Mesendoderm (in vitro differentiated cells): ENCODE measurements at regions not wholly inside any gene's neighbourhood (a gene's known extent, or its start where the extent isn't known, plus 50 kb on each side); places are given as distances from the start of the nearest gene placed in this dataset.

Source experiments
- DNase-seq: peaks from one replicate; pipeline ENCODE4 v3.0.0; 2013
- H2AK5ac ChIP-seq: 2 replicates; pipeline ENCODE4 v1.6.1; 2013; ENCODE audit warnings: low read length, inconsistent platforms
- H2BK120ac ChIP-seq: 2 replicates; pipeline ENCODE4 v1.6.1; 2013; ENCODE audit warnings: low read depth, mild to moderate bottlenecking, low read length, moderate library complexity, mixed read lengths
- H2BK15ac ChIP-seq: replicated peaks from 2 replicates; pipeline ENCODE4 v1.6.1; 2013; ENCODE audit warnings: low read depth, mild to moderate bottlenecking, moderate library complexity
- H2BK5ac ChIP-seq: 2 replicates; pipeline ENCODE4 v1.6.1; 2013; ENCODE audit warnings: low read length, inconsistent platforms
- H3K18ac ChIP-seq: 2 replicates; pipeline ENCODE4 v1.6.1; 2013; ENCODE audit warnings: mild to moderate bottlenecking, low read length, mixed read lengths
- H3K23ac ChIP-seq: one replicate; pipeline ENCODE4 v1.6.1; 2013; ENCODE audit warnings: low read length
- H3K27ac ChIP-seq: 2 replicates; pipeline ENCODE4 v1.5.1; 2013; ENCODE audit warnings: low read depth, mild to moderate bottlenecking, inconsistent platforms, low read length, moderate library complexity
- H3K27me3 ChIP-seq: 2 replicates; pipeline ENCODE4 v1.6.1; 2013; ENCODE audit warnings: low read length, control low read depth, mild to moderate bottlenecking, inconsistent platforms; ENCODE audit not compliant: insufficient read depth, poor library complexity
- H3K36me3 ChIP-seq: 2 replicates; pipeline ENCODE4 v1.6.1; 2013; ENCODE audit warnings: low read length, inconsistent platforms; ENCODE audit not compliant: control insufficient read depth, insufficient read depth
- H3K4ac ChIP-seq: one replicate; pipeline ENCODE4 v1.6.1; 2013; ENCODE audit warnings: low read depth, mild to moderate bottlenecking, low read length, moderate library complexity
- H3K4me1 ChIP-seq: 2 replicates; pipeline ENCODE4 v1.6.1; 2013; ENCODE audit warnings: low read depth, low read length, inconsistent platforms; ENCODE audit not compliant: control insufficient read depth
- H3K4me2 ChIP-seq: 2 replicates; pipeline ENCODE4 v1.6.1; 2013; ENCODE audit warnings: low read length
- H3K4me3 ChIP-seq: 2 replicates; pipeline ENCODE4 v1.5.1; 2013; ENCODE audit warnings: mild to moderate bottlenecking, low read length
- H3K56ac ChIP-seq: one replicate; pipeline ENCODE4 v1.6.1; 2013; ENCODE audit warnings: low read length
- H3K79me1 ChIP-seq: 2 replicates; pipeline ENCODE4 v1.6.1; 2013; ENCODE audit warnings: low read length, inconsistent platforms
- H3K79me2 ChIP-seq: 2 replicates; pipeline ENCODE4 v1.6.1; 2013; ENCODE audit warnings: mild to moderate bottlenecking, low read length; ENCODE audit not compliant: control insufficient read depth, insufficient read depth
- H3K9ac ChIP-seq: 2 replicates; pipeline ENCODE4 v1.6.1; 2013; ENCODE audit warnings: low read length, inconsistent platforms
- H4K5ac ChIP-seq: one replicate; pipeline ENCODE4 v1.6.1; 2013; ENCODE audit warnings: low read length
- H4K8ac ChIP-seq: one replicate; pipeline ENCODE4 v1.6.1; 2013; ENCODE audit warnings: low read depth, mild to moderate bottlenecking, control low read depth, low read length, moderate library complexity
- WGBS: extraction: QIAGEN DNeasy Blood & Tissue Kit; methylation state at CpG from one replicate; pipeline ENCODE4 v1.1.7; 2013; ENCODE audit warnings: low lambda C conversion rate, missing lambda C conversion rate; ENCODE audit not compliant: insufficient coverage; ENCODE audit errors: extremely low coverage; 5-methylcytosine and 5-hydroxymethylcytosine counted together

DNA sequence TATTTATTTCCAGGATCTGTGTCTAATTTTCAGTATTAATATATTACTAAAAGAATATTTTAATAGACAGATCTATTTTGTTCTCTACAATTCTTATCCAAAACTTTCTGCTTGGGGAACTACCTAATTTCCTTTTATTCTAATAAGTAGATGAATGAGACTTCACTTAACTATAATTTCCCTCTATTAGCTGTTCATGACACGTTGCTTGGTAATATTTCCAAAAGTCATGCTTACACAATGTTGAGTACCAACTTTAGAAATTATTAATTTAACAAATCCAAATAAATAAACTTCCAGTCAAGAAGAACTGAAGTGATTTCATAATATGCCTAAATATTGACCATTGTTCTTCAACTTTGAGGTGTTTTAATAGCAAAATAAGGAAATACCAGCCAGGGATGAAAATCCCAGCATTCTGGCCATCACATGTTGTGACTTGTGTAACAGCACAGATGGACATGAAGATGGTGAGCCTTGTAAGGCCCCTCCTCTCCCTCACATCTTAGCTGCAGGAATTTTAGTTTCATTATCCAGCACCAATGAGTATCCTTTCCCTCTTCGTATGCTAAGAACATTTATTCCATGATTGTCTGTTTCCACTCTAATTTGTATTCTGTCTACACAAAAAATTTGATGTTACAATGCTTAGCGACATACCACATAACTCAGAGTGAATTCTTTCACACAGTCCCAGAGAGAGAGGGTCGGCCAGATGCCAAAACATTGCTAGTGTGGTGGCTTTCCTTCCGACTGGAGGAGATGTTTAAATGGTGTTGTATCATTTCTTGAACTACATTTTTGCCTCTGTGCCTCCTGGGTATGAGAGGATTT lies 137.5 kb downstream of the FOXA2 start:
- no peak overlapping the region for H3K4me3 ChIP-seq
- no peaks in the 10 kb centered on the region for H3K79me2 ChIP-seq
- H3K4me2 ChIP-seq: no peak overlapping the region
- no peak for DNase-seq
- no peak overlapping the region for H4K5ac ChIP-seq
- no peak overlapping the region for H4K8ac ChIP-seq
- H3K79me1 ChIP-seq: no peaks in the 10 kb centered on the region
- H3K56ac ChIP-seq: no peak overlapping the region
- H3K27me3 ChIP-seq: no peaks in the 10 kb centered on the region
- no peak overlapping the region for H3K27ac ChIP-seq
- H3K9ac ChIP-seq: no peak overlapping the region
- no CpG with 5 or more reads among the region's 5 CpGs for WGBS
- H2BK5ac ChIP-seq: no peak overlapping the region
- H2BK15ac ChIP-seq: no peak overlapping the region
- H3K23ac ChIP-seq: no peak overlapping the region
- H3K4me1 ChIP-seq: no peaks in the 10 kb centered on the region
- H2AK5ac ChIP-seq: no peak overlapping the region
- no peak overlapping the region for H2BK120ac ChIP-seq
- H3K18ac ChIP-seq: no peak overlapping the region
- no peaks in the 10 kb centered on the region for H3K36me3 ChIP-seq
- H3K4ac ChIP-seq: no peak overlapping the region

GRCh38 chr20:22442318-22442717 lies 142.1 kb downstream of the FOXA2 start:
- Histone ChIP-seq H3K27me3 (no peaks in the 10 kb centered on the region), H2BK15ac (no peak overlapping the region), H2BK120ac (no peak overlapping the region), H3K23ac (no peak overlapping the region), H4K5ac (no peak overlapping the region), H3K36me3 (no peaks in the 10 kb centered on the region), H3K18ac (no peak overlapping the region), H3K27ac (no peak overlapping the region), H4K8ac (no peak overlapping the region), H3K79me1 (no peaks in the 10 kb centered on the region), H3K9ac (no peak overlapping the region), H2BK5ac (no peak overlapping the region), H3K79me2 (no peaks in the 10 kb centered on the region), H2AK5ac (no peak overlapping the region), H3K4me3 (no peak overlapping the region), H3K56ac (no peak overlapping the region), H3K4me1 (no peaks in the 10 kb centered on the region), H3K4ac (no peak overlapping the region), H3K4me2 (no peak overlapping the region)
- DNase-seq: no peak
- no CpG with 5 or more reads among the region's 7 CpGs for WGBS

DNA sequence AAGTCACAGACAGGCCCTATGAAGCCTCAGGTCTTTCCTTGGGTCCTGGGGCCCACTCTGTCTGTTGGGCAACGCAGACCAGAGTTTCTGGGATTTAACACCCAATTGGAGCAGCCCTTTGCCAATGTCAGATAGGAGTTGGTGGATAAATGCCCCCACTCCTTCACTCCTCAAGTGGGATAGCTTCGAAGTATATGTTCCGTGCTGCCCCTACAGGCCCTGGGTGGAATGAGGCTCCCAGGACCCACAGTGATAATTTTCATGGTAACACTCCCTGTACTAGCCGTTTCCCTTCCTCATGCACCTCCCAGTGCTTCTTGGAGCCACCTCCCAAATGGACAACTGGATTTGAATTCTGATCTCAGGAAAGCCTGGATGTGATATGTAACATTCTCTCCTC lies 145.4 kb downstream of the FOXA2 start:
- no peak overlapping the region for H2AK5ac ChIP-seq
- H4K8ac ChIP-seq: no peak overlapping the region
- no peak overlapping the region for H3K9ac ChIP-seq
- H3K36me3 ChIP-seq: no peaks in the 10 kb centered on the region
- no peak overlapping the region for H3K27ac ChIP-seq
- no CpG with 5 or more reads among the region's 4 CpGs for WGBS
- H3K79me1 ChIP-seq: no peaks in the 10 kb centered on the region
- no peak overlapping the region for H3K18ac ChIP-seq
- H3K4me1 ChIP-seq: no peaks in the 10 kb centered on the region
- H2BK15ac ChIP-seq: no peak overlapping the region
- no peak overlapping the region for H4K5ac ChIP-seq
- H3K27me3 ChIP-seq: no peaks in the 10 kb centered on the region
- H3K4me3 ChIP-seq: no peak overlapping the region
- no peak overlapping the region for H2BK120ac ChIP-seq
- H3K23ac ChIP-seq: no peak overlapping the region
- H3K79me2 ChIP-seq: no peaks in the 10 kb centered on the region
- H3K4me2 ChIP-seq: no peak overlapping the region
- no peak overlapping the region for H3K4ac ChIP-seq
- H2BK5ac ChIP-seq: no peak overlapping the region
- DNase-seq: peak; percentile 64
- no peak overlapping the region for H3K56ac ChIP-seq

DNA sequence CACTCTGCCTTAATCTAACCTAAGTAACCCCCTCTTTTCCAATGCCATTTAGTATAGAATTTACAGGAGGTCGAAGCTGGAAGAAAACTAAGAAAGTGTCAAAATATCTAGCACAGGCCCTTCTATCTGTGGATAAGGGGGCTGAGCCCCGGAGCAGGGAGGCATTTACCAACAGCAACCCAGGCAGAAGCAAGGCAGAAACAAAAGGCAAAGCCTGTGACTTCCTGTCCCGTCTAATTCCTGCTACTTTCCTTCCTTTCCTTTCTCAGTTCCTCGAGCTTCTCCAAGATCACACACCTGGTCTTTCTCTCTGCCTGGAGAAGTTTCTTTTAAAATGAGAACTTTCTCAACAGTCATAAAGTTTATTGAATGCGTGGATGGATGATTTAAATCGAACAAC lies 146.0 kb downstream of the FOXA2 start:
- Histone ChIP-seq H3K4me2 (no peak overlapping the region), H3K23ac (no peak overlapping the region), H3K4ac (no peak overlapping the region), H3K9ac (no peak overlapping the region), H2BK5ac (no peak overlapping the region), H3K56ac (no peak overlapping the region), H2AK5ac (no peak overlapping the region), H2BK120ac (no peak overlapping the region), H3K79me2 (no peaks in the 10 kb centered on the region), H3K4me1 (no peaks in the 10 kb centered on the region), H3K36me3 (no peaks in the 10 kb centered on the region), H3K27ac (no peak overlapping the region), H3K4me3 (no peak overlapping the region), H4K5ac (no peak overlapping the region), H3K27me3 (no peaks in the 10 kb centered on the region), H3K79me1 (no peaks in the 10 kb centered on the region), H2BK15ac (no peak overlapping the region), H4K8ac (no peak overlapping the region), H3K18ac (peak overlapping the region; percentile 51)
- WGBS: no CpG with 5 or more reads among the region's 6 CpGs
- peak; percentile 23 for DNase-seq

GRCh38 chr20:22437354-22437753 lies 147.0 kb downstream of the FOXA2 start:
- no peak overlapping the region for H4K5ac ChIP-seq
- H3K9ac ChIP-seq: no peak overlapping the region
- H3K56ac ChIP-seq: no peak overlapping the region
- no peak overlapping the region for H3K23ac ChIP-seq
- H3K36me3 ChIP-seq: no peaks in the 10 kb centered on the region
- H2BK120ac ChIP-seq: no peak overlapping the region
- no peak overlapping the region for H2AK5ac ChIP-seq
- 100% methylated on average over 1 of the region's 1 CpG for WGBS
- no peak overlapping the region for H3K4ac ChIP-seq
- H3K4me1 ChIP-seq: no peaks in the 10 kb centered on the region
- H3K4me2 ChIP-seq: no peak overlapping the region
- H2BK15ac ChIP-seq: no peak overlapping the region
- no peak overlapping the region for H3K4me3 ChIP-seq
- no peak overlapping the region for H2BK5ac ChIP-seq
- no peaks in the 10 kb centered on the region for H3K79me2 ChIP-seq
- H3K27ac ChIP-seq: no peak overlapping the region
- no peak overlapping the region for H3K18ac ChIP-seq
- H3K79me1 ChIP-seq: no peaks in the 10 kb centered on the region
- DNase-seq: no peak
- no peak overlapping the region for H4K8ac ChIP-seq
- H3K27me3 ChIP-seq: no peaks in the 10 kb centered on the region

DNA sequence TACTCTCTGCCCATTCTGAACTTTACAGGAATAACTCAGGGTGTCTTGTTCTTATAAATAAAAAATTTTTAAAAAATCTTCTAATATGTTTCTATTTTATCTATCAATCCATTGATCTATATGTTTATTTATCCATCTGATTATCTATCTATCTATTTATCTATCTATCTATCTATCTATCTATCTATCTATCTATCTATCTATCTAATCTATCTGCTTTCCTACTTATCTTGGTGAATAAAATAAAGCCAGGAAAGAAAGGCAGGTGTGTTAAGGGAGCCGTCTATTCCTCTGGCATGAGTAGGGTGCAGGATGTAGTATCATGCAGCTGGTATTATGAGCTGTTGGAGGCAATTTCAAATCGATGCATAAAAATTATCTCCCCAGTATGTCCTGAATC lies 153.0 kb downstream of the FOXA2 start:
- Histone ChIP-seq H3K27me3 (no peaks in the 10 kb centered on the region), H3K4me3 (no peak overlapping the region), H3K4me2 (no peak overlapping the region), H2BK15ac (no peak overlapping the region), H2BK120ac (no peak overlapping the region), H2BK5ac (no peak overlapping the region), H4K5ac (no peak overlapping the region), H3K79me1 (no peaks in the 10 kb centered on the region), H3K27ac (no peak overlapping the region), H3K4ac (no peak overlapping the region), H3K9ac (no peak overlapping the region), H3K23ac (no peak overlapping the region), H2AK5ac (no peak overlapping the region), H3K79me2 (no peaks in the 10 kb centered on the region), H4K8ac (no peak overlapping the region), H3K36me3 (no peaks in the 10 kb centered on the region), H3K4me1 (peaks cover 13% of the 10 kb centered on the region), H3K56ac (no peak overlapping the region), H3K18ac (no peak overlapping the region)
- DNase-seq: no peak
- no CpG with 5 or more reads among the region's 2 CpGs for WGBS
